ENCODE measurements at regions not wholly inside any gene's neighbourhood (a gene's known extent, or its start where the extent isn't known, plus 50 kb on each side); places are given as distances from the start of the nearest gene placed in this dataset.

DNA sequence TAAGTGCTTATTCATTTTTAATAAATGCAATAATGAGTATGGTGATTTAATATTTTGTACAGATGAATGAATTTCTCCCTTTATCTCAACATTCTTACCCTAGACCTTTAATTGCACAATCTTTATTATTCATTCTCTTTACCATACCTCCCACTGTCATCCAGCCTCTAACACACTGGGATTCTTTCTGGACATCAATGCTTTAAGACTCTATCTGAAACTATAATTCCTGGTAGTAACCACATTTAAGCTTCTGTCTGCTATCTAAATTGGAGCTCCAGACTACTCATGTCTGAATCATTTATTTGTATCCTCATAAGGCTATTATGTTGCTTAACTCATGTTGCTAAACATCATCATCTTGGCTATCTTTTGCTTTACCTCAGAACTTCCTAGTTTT is 270.2 kb downstream of the ALG10B start:
- H3K27me3 ChIP-seq (ENCODE audit: control insufficient read depth, insufficient read depth, low read length, poor library complexity, severe bottlenecking) = no peaks in the 10 kb centered on the region
- H3K36me3 ChIP-seq (ENCODE audit: control insufficient read depth, insufficient read depth, low read length) = no peaks in the 10 kb centered on the region
- no peak for DNase-seq
- H3K4me3 ChIP-seq (ENCODE audit: low read length) = no peak overlapping the region
- Mint-ChIP-seq H3K27ac (no peak overlapping the region), H3K4me1 (no peaks in the 10 kb centered on the region), H3K4me3 (no peak overlapping the region), H3K9me3 (peaks cover 2% of the 10 kb centered on the region), H3K36me3 (ENCODE audit: low read depth) (no peaks in the 10 kb centered on the region), H3K27me3 (ENCODE audit: insufficient read depth) (no peaks in the 10 kb centered on the region)
- no peak overlapping the region for H3K27ac ChIP-seq (ENCODE audit: low read depth, low read length)
- H3K9me3 ChIP-seq (ENCODE audit: control insufficient read depth, low read length) = no peaks in the 10 kb centered on the region
- TF ChIP-seq, protein P1, sequence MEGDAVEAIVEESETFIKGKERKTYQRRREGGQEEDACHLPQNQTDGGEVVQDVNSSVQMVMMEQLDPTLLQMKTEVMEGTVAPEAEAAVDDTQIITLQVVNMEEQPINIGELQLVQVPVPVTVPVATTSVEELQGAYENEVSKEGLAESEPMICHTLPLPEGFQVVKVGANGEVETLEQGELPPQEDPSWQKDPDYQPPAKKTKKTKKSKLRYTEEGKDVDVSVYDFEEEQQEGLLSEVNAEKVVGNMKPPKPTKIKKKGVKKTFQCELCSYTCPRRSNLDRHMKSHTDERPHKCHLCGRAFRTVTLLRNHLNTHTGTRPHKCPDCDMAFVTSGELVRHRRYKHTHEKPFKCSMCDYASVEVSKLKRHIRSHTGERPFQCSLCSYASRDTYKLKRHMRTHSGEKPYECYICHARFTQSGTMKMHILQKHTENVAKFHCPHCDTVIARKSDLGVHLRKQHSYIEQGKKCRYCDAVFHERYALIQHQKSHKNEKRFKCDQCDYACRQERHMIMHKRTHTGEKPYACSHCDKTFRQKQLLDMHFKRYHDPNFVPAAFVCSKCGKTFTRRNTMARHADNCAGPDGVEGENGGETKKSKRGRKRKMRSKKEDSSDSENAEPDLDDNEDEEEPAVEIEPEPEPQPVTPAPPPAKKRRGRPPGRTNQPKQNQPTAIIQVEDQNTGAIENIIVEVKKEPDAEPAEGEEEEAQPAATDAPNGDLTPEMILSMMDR (conservative IDR thresholded peaks at IDR 0.05) = no peak
- no peak overlapping the region for H3K9ac ChIP-seq (ENCODE audit: extremely low read depth, low read length, poor library complexity, severe bottlenecking)
- no peaks in the 10 kb centered on the region for H3K4me1 ChIP-seq (ENCODE audit: control insufficient read depth, insufficient read depth, low read length)

DNA sequence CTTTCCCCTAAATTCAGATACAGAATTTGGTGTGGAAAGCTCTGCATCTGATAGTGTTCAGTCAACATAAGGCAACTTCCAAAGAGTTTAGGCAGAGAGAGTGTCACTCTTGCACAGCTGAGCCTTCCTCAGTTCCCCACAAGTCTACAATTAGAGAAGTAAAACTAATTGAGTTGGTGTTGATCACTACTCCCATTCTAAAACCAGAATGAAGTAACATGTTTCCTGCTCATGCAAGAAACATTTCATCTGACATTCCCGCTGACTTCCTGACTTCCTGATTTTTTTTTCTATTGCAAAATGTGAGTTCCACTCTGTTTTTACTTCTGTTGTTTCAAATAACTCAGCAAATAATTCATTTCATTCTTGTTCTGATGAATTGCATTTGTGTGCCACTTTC is 271.0 kb downstream of the ALG10B start:
- H3K27me3 ChIP-seq (ENCODE audit: control insufficient read depth, insufficient read depth, low read length, poor library complexity, severe bottlenecking) = no peaks in the 10 kb centered on the region
- H3K27ac Mint-ChIP-seq = no peak overlapping the region
- TF ChIP-seq, protein P1 (conservative IDR thresholded peaks at IDR 0.05) = no peak
- no peak overlapping the region for H3K27ac ChIP-seq (ENCODE audit: low read depth, low read length)
- no peak for DNase-seq
- H3K9me3 ChIP-seq (ENCODE audit: control insufficient read depth, low read length) = no peaks in the 10 kb centered on the region
- no peaks in the 10 kb centered on the region for H3K36me3 ChIP-seq (ENCODE audit: control insufficient read depth, insufficient read depth, low read length)
- no peaks in the 10 kb centered on the region for H3K4me1 ChIP-seq (ENCODE audit: control insufficient read depth, insufficient read depth, low read length)
- H3K9me3 Mint-ChIP-seq = peaks cover 2% of the 10 kb centered on the region
- WGBS, 2 experiments (ENCODE audit: insufficient coverage in 1 of 2, insufficient read length in 1 of 2) = 88 to 100% methylated on average over 1 of the region's 1 CpG
- no peaks in the 10 kb centered on the region for H3K27me3 Mint-ChIP-seq (ENCODE audit: insufficient read depth)
- no peak overlapping the region for H3K4me3 ChIP-seq (ENCODE audit: low read length)
- no peaks in the 10 kb centered on the region for H3K36me3 Mint-ChIP-seq (ENCODE audit: low read depth)
- H3K4me1 Mint-ChIP-seq = no peaks in the 10 kb centered on the region
- no peak overlapping the region for H3K4me3 Mint-ChIP-seq
- H3K9ac ChIP-seq (ENCODE audit: extremely low read depth, low read length, poor library complexity, severe bottlenecking) = no peak overlapping the region

DNA sequence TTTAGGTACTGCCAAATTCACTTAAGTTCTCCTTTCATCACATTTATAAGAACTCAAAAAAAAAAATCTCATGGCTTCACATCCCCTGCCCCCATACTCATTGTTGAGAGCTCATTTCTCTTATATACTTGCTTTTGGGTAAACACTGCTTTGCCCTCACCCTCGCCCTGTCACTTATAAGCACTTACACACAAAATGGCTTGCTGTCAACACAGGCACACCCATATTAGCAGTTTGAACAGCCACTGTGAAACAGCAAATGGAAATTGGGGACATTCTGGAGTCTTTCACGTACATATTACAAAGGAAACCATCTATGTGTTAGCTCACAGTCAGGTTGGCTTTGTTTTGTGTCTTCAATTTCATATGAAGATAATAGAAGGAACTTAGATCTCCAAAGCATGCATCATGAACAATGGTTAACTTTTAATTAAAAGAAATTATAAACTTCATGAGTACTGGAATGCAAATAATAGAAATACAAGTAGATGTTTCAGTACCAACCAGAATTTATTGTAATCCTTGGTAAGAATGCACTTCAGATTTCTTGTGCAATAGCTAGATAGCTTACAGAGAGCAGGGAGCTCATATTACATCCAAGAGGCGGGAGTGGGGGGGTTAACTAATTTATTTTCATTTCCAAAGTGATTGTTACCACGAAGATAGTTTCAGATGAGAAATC is 272.2 kb downstream of the ALG10B start:
- Mint-ChIP-seq H3K9me3 (no peaks in the 10 kb centered on the region), H3K4me3 (no peak overlapping the region), H3K36me3 (ENCODE audit: low read depth) (no peaks in the 10 kb centered on the region), H3K27ac (no peak overlapping the region), H3K4me1 (no peaks in the 10 kb centered on the region), H3K27me3 (ENCODE audit: insufficient read depth) (no peaks in the 10 kb centered on the region)
- H3K36me3 ChIP-seq (ENCODE audit: control insufficient read depth, insufficient read depth, low read length) = no peaks in the 10 kb centered on the region
- H3K9me3 ChIP-seq (ENCODE audit: control insufficient read depth, low read length) = no peaks in the 10 kb centered on the region
- DNase-seq = no peak
- H3K4me1 ChIP-seq (ENCODE audit: control insufficient read depth, insufficient read depth, low read length) = no peaks in the 10 kb centered on the region
- H3K4me3 ChIP-seq (ENCODE audit: low read length) = no peak overlapping the region
- 92 to 96% methylated on average over 3 to 4 of the region's 4 CpGs for WGBS, 2 experiments (ENCODE audit: insufficient coverage in 1 of 2, insufficient read length in 1 of 2)
- no peaks in the 10 kb centered on the region for H3K27me3 ChIP-seq (ENCODE audit: control insufficient read depth, insufficient read depth, low read length, poor library complexity, severe bottlenecking)
- TF ChIP-seq, protein P1 (conservative IDR thresholded peaks at IDR 0.05) = no peak
- H3K9ac ChIP-seq (ENCODE audit: extremely low read depth, low read length, poor library complexity, severe bottlenecking) = no peak overlapping the region
- H3K27ac ChIP-seq (ENCODE audit: low read depth, low read length) = no peak overlapping the region

All from endodermal cell (in vitro differentiated cells).